ENCODE measurements at regions not wholly inside any gene's neighbourhood (a gene's known extent, or its start where the extent isn't known, plus 50 kb on each side); places are given as distances from the start of the nearest gene placed in this dataset.
"Not testable (repeated sequence)": the region's sequence is repeated elsewhere in the genome, so short reads cannot be mapped to it uniquely, and the experiment has no call there.

- Histone ChIP-seq H3K4me1 (ENCODE audit: control insufficient read depth in 2 of 2, insufficient read depth in 2 of 2, low read length in 2 of 2) (no peaks in the 10 kb centered on the region), H3K27ac (ENCODE audit: low read depth in 2 of 2, low read length in 2 of 2) (no peak overlapping the region), H3K9me3 (ENCODE audit: control insufficient read depth in 2 of 2, low read length in 2 of 2) (no peaks in the 10 kb centered on the region), H3K27me3 (ENCODE audit: control insufficient read depth in 2 of 2, insufficient read depth in 2 of 2, low read length in 2 of 2) (peaks cover 0 to 4% of the 10 kb centered on the region in 2 donors), H3K36me3 (ENCODE audit: control insufficient read depth in 2 of 2, insufficient read depth in 2 of 2, low read length in 2 of 2) (no peaks in the 10 kb centered on the region), H3K4me3 (ENCODE audit: low read length in 2 of 2) (no peak overlapping the region), H3K9ac (ENCODE audit: low read depth in 1 of 2, low read length in 2 of 2) (no peak overlapping the region)
Observed at GRCh38 chr1:184193451-184193850, 141.9 kb downstream of the TSEN15 start.

- Histone ChIP-seq H3K9me3 (ENCODE audit: control insufficient read depth in 2 of 2, low read length in 2 of 2) (no peaks in the 10 kb centered on the region), H3K9ac (ENCODE audit: low read depth in 1 of 2, low read length in 2 of 2) (no peak overlapping the region), H3K27ac (ENCODE audit: low read depth in 2 of 2, low read length in 2 of 2) (no peak overlapping the region), H3K4me3 (ENCODE audit: low read length in 2 of 2) (no peak overlapping the region), H3K36me3 (ENCODE audit: control insufficient read depth in 2 of 2, insufficient read depth in 2 of 2, low read length in 2 of 2) (no peaks in the 10 kb centered on the region), H3K27me3 (ENCODE audit: control insufficient read depth in 2 of 2, insufficient read depth in 2 of 2, low read length in 2 of 2) (peaks cover 0 to 4% of the 10 kb centered on the region in 2 donors), H3K4me1 (ENCODE audit: control insufficient read depth in 2 of 2, insufficient read depth in 2 of 2, low read length in 2 of 2) (no peaks in the 10 kb centered on the region)
Observed at GRCh38 chr1:184194236-184194635, 142.7 kb downstream of the TSEN15 start.

GRCh38 chr1:184195722-184196121 lies 144.2 kb downstream of the TSEN15 start:
- not testable (repeated sequence) for H3K9ac ChIP-seq (ENCODE audit: low read depth in 1 of 2, low read length in 2 of 2); H3K27ac ChIP-seq (ENCODE audit: low read depth in 2 of 2, low read length in 2 of 2); H3K4me3 ChIP-seq (ENCODE audit: low read length in 2 of 2)

GRCh38 chr1:184197831-184198230 lies 146.3 kb downstream of the TSEN15 start:
- Histone ChIP-seq H3K4me1 (ENCODE audit: control insufficient read depth in 2 of 2, insufficient read depth in 2 of 2, low read length in 2 of 2) (no peaks in the 10 kb centered on the region), H3K27ac (ENCODE audit: low read depth in 2 of 2, low read length in 2 of 2) (no peak overlapping the region), H3K27me3 (ENCODE audit: control insufficient read depth in 2 of 2, insufficient read depth in 2 of 2, low read length in 2 of 2) (peaks cover 0 to 4% of the 10 kb centered on the region in 2 donors), H3K4me3 (ENCODE audit: low read length in 2 of 2) (no peak overlapping the region), H3K9ac (ENCODE audit: low read depth in 1 of 2, low read length in 2 of 2) (no peak overlapping the region), H3K9me3 (ENCODE audit: control insufficient read depth in 2 of 2, low read length in 2 of 2) (no peaks in the 10 kb centered on the region), H3K36me3 (ENCODE audit: control insufficient read depth in 2 of 2, insufficient read depth in 2 of 2, low read length in 2 of 2) (no peaks in the 10 kb centered on the region)

More at GRCh38 chr1:184195722-184196121, 144.2 kb downstream of the TSEN15 start:
- H3K9me3 ChIP-seq (ENCODE audit: control insufficient read depth in 2 of 2, low read length in 2 of 2); H3K4me1 ChIP-seq (ENCODE audit: control insufficient read depth in 2 of 2, insufficient read depth in 2 of 2, low read length in 2 of 2); H3K27me3 ChIP-seq (ENCODE audit: control insufficient read depth in 2 of 2, insufficient read depth in 2 of 2, low read length in 2 of 2); H3K36me3 ChIP-seq (ENCODE audit: control insufficient read depth in 2 of 2, insufficient read depth in 2 of 2, low read length in 2 of 2): not testable (repeated sequence)

- H3K27ac ChIP-seq (ENCODE audit: low read depth in 2 of 2, low read length in 2 of 2): no peak overlapping the region
- H3K9me3 ChIP-seq (ENCODE audit: control insufficient read depth in 2 of 2, low read length in 2 of 2): no peaks in the 10 kb centered on the region
- H3K27me3 ChIP-seq (ENCODE audit: control insufficient read depth in 2 of 2, insufficient read depth in 2 of 2, low read length in 2 of 2): no peaks in the 10 kb centered on the region
- H3K4me3 ChIP-seq (ENCODE audit: low read length in 2 of 2): no peak overlapping the region
- no peak overlapping the region for H3K9ac ChIP-seq (ENCODE audit: low read depth in 1 of 2, low read length in 2 of 2)
- H3K4me1 ChIP-seq (ENCODE audit: control insufficient read depth in 2 of 2, insufficient read depth in 2 of 2, low read length in 2 of 2): no peaks in the 10 kb centered on the region
- H3K36me3 ChIP-seq (ENCODE audit: control insufficient read depth in 2 of 2, insufficient read depth in 2 of 2, low read length in 2 of 2): no peaks in the 10 kb centered on the region
Observed at GRCh38 chr1:184199036-184199435, 147.5 kb downstream of the TSEN15 start.

- H3K27me3 ChIP-seq (ENCODE audit: control insufficient read depth in 2 of 2, insufficient read depth in 2 of 2, low read length in 2 of 2): no peaks in the 10 kb centered on the region
- H3K36me3 ChIP-seq (ENCODE audit: control insufficient read depth in 2 of 2, insufficient read depth in 2 of 2, low read length in 2 of 2): no peaks in the 10 kb centered on the region
- no peaks in the 10 kb centered on the region for H3K4me1 ChIP-seq (ENCODE audit: control insufficient read depth in 2 of 2, insufficient read depth in 2 of 2, low read length in 2 of 2)
- no peak overlapping the region for H3K27ac ChIP-seq (ENCODE audit: low read depth in 2 of 2, low read length in 2 of 2)
- no peak overlapping the region for H3K4me3 ChIP-seq (ENCODE audit: low read length in 2 of 2)
- no peak overlapping the region for H3K9ac ChIP-seq (ENCODE audit: low read depth in 1 of 2, low read length in 2 of 2)
- H3K9me3 ChIP-seq (ENCODE audit: control insufficient read depth in 2 of 2, low read length in 2 of 2): no peaks in the 10 kb centered on the region
Observed at GRCh38 chr1:184199438-184200085, 148.0 kb downstream of the TSEN15 start.

- Histone ChIP-seq H3K9me3 (ENCODE audit: control insufficient read depth in 2 of 2, low read length in 2 of 2) (no peaks in the 10 kb centered on the region), H3K4me3 (ENCODE audit: low read length in 2 of 2) (no peak overlapping the region), H3K9ac (ENCODE audit: low read depth in 1 of 2, low read length in 2 of 2) (no peak overlapping the region), H3K27me3 (ENCODE audit: control insufficient read depth in 2 of 2, insufficient read depth in 2 of 2, low read length in 2 of 2) (no peaks in the 10 kb centered on the region), H3K27ac (ENCODE audit: low read depth in 2 of 2, low read length in 2 of 2) (no peak overlapping the region), H3K4me1 (ENCODE audit: control insufficient read depth in 2 of 2, insufficient read depth in 2 of 2, low read length in 2 of 2) (no peaks in the 10 kb centered on the region), H3K36me3 (ENCODE audit: control insufficient read depth in 2 of 2, insufficient read depth in 2 of 2, low read length in 2 of 2) (no peaks in the 10 kb centered on the region)
Observed at GRCh38 chr1:184208622-184209021, 157.1 kb downstream of the TSEN15 start.

- Histone ChIP-seq H3K9me3 (ENCODE audit: control insufficient read depth in 2 of 2, low read length in 2 of 2) (no peaks in the 10 kb centered on the region), H3K36me3 (ENCODE audit: control insufficient read depth in 2 of 2, insufficient read depth in 2 of 2, low read length in 2 of 2) (no peaks in the 10 kb centered on the region), H3K4me1 (ENCODE audit: control insufficient read depth in 2 of 2, insufficient read depth in 2 of 2, low read length in 2 of 2) (no peaks in the 10 kb centered on the region), H3K27me3 (ENCODE audit: control insufficient read depth in 2 of 2, insufficient read depth in 2 of 2, low read length in 2 of 2) (no peaks in the 10 kb centered on the region), H3K4me3 (ENCODE audit: low read length in 2 of 2) (no peak overlapping the region), H3K9ac (ENCODE audit: low read depth in 1 of 2, low read length in 2 of 2) (no peak overlapping the region), H3K27ac (ENCODE audit: low read depth in 2 of 2, low read length in 2 of 2) (no peak overlapping the region)
Observed at GRCh38 chr1:184210031-184210430, 158.5 kb downstream of the TSEN15 start.

GRCh38 chr1:184210862-184211261 lies 159.3 kb downstream of the TSEN15 start:
- Histone ChIP-seq H3K9me3 (ENCODE audit: control insufficient read depth in 2 of 2, low read length in 2 of 2) (no peaks in the 10 kb centered on the region), H3K36me3 (ENCODE audit: control insufficient read depth in 2 of 2, insufficient read depth in 2 of 2, low read length in 2 of 2) (no peaks in the 10 kb centered on the region), H3K4me1 (ENCODE audit: control insufficient read depth in 2 of 2, insufficient read depth in 2 of 2, low read length in 2 of 2) (no peaks in the 10 kb centered on the region), H3K4me3 (ENCODE audit: low read length in 2 of 2) (no peak overlapping the region), H3K27ac (ENCODE audit: low read depth in 2 of 2, low read length in 2 of 2) (no peak overlapping the region), H3K27me3 (ENCODE audit: control insufficient read depth in 2 of 2, insufficient read depth in 2 of 2, low read length in 2 of 2) (no peaks in the 10 kb centered on the region), H3K9ac (ENCODE audit: low read depth in 1 of 2, low read length in 2 of 2) (no peak overlapping the region)

GRCh38 chr1:184212649-184213314 lies 161.3 kb downstream of the TSEN15 start:
- no peak overlapping the region for H3K9ac ChIP-seq (ENCODE audit: low read depth in 1 of 2, low read length in 2 of 2)
- no peak overlapping the region for H3K4me3 ChIP-seq (ENCODE audit: low read length in 2 of 2)
- H3K27ac ChIP-seq (ENCODE audit: low read depth in 2 of 2, low read length in 2 of 2): no peak overlapping the region

More at GRCh38 chr1:184212649-184213314, 161.3 kb downstream of the TSEN15 start:
- Histone ChIP-seq H3K27me3 (ENCODE audit: control insufficient read depth in 2 of 2, insufficient read depth in 2 of 2, low read length in 2 of 2) (no peaks in the 10 kb centered on the region), H3K4me1 (ENCODE audit: control insufficient read depth in 2 of 2, insufficient read depth in 2 of 2, low read length in 2 of 2) (no peaks in the 10 kb centered on the region), H3K9me3 (ENCODE audit: control insufficient read depth in 2 of 2, low read length in 2 of 2) (no peaks in the 10 kb centered on the region), H3K36me3 (ENCODE audit: control insufficient read depth in 2 of 2, insufficient read depth in 2 of 2, low read length in 2 of 2) (no peaks in the 10 kb centered on the region)

All from mucosa of rectum (tissue), 2 donors.